ENCODE measurements at regions not wholly inside any gene's neighbourhood (a gene's known extent, or its start where the extent isn't known, plus 50 kb on each side); places are given as distances from the start of the nearest gene placed in this dataset.

- BruUV-seq (replicated peaks), result no TSS peak
- in situ Hi-C loops (cut with MboI) (no loop called here), intact Hi-C loops (cut with micrococcal nuclease; ENCODE audit: unreplicated experiment) (no loop called here)
- no peak overlapping the region for H3K27ac ChIP-seq (ENCODE audit: control insufficient read depth, insufficient read depth)
- H4K20me1 ChIP-seq (ENCODE audit: control insufficient read depth, insufficient read depth), result no peaks in the 10 kb centered on the region
- H3K4me2 ChIP-seq (ENCODE audit: control insufficient read depth, insufficient read depth), result no peak overlapping the region
- H2AFZ ChIP-seq (ENCODE audit: control insufficient read depth, low read depth, low read length), result no peak overlapping the region
- H3K4me1 ChIP-seq (ENCODE audit: control insufficient read depth, insufficient read depth, low read length), result no peaks in the 10 kb centered on the region
- no peaks in the 10 kb centered on the region for H3K27me3 ChIP-seq (replicated peaks in 1 of 2; ENCODE audit: control insufficient read depth in 2 of 2, insufficient read depth in 2 of 2, low read length in 1 of 2)
- POLR2A ChIA-PET, result no interaction called here
- SMC1A ChIA-PET (ENCODE audit: uncharacterized antibody, unreplicated experiment), result no interaction called here
- H3K9ac ChIP-seq (ENCODE audit: control insufficient read depth, insufficient read depth, low read length), result no peak overlapping the region
- no peaks in the 10 kb centered on the region for H3K36me3 ChIP-seq (ENCODE audit: control insufficient read depth in 2 of 2, insufficient read depth in 2 of 2, low read length in 1 of 2)
- FAIRE-seq (no peak), DNase-seq (ENCODE audit: low read depth, low spot score) (no peak), ATAC-seq (no peak; the same call in 2 of the 3 replicates)
- no peaks in the 10 kb centered on the region for H3K9me3 ChIP-seq (replicated peaks; ENCODE audit: control insufficient read depth, insufficient read depth, low read length)
- CTCF ChIA-PET, result interaction anchor here (1.4 kb wide), 1 partner anchor 14 kb away, joined by 4 read pairs; no protein-coding TSS in a partner anchor
- 0% methylated on average over 3 of the region's 3 CpGs for WGBS (ENCODE audit: insufficient coverage, insufficient replicate concordance, low lambda C conversion rate, missing lambda C conversion rate)
- no peaks in the 10 kb centered on the region for H3K79me2 ChIP-seq (ENCODE audit: control insufficient read depth, insufficient read depth, low read length)
- no peak overlapping the region for H3K4me3 ChIP-seq
- RAD21 ChIA-PET (ENCODE audit: unreplicated experiment), result no interaction called here
- TF ChIP-seq NR2C1 (IDR thresholded peaks at IDR 0.05), result no peak
- no peak for TF ChIP-seq MTA2 (IDR thresholded peaks at IDR 0.05; ENCODE audit: low read depth)
- no peak for TF ChIP-seq SREBF2 (IDR thresholded peaks at IDR 0.05; ENCODE audit: low read length)
- TF ChIP-seq RELB (IDR thresholded peaks at IDR 0.05; ENCODE audit: low read depth), result no peak
- no peak for TF ChIP-seq HSF1 (IDR thresholded peaks at IDR 0.05; ENCODE audit: low read depth, low read length)
- TF ChIP-seq TCF7 (IDR thresholded peaks at IDR 0.05; ENCODE audit: borderline replicate concordance), result no peak
- TF ChIP-seq CBX5 (IDR thresholded peaks at IDR 0.05; ENCODE audit: low read depth), result no peak
- no peak for TF ChIP-seq USF1 (IDR thresholded peaks at IDR 0.05; ENCODE audit: borderline replicate concordance, extremely low read length, insufficient read depth, low read depth, low read length)
- TF ChIP-seq ATF7 (IDR thresholded peaks at IDR 0.05; ENCODE audit: low read depth), result no peak
- TF ChIP-seq POU2F2 (IDR thresholded peaks at IDR 0.05; ENCODE audit: borderline replicate concordance, low read depth, low read length), result no peak
- TF ChIP-seq MYB (IDR thresholded peaks at IDR 0.05; ENCODE audit: borderline replicate concordance, low read depth, low read length), result no peak
- TF ChIP-seq NKRF (conservative IDR thresholded peaks at IDR 0.05), result no peak
- TF ChIP-seq ZBTB4 (CRISPR knock-in tag; IDR thresholded peaks at IDR 0.05), result no peak
- TF ChIP-seq CEBPB (IDR thresholded peaks at IDR 0.05; ENCODE audit: borderline replicate concordance in 1 of 2, low read depth in 2 of 2, low read length in 2 of 2), result no peak
- TF ChIP-seq IRF4 (IDR thresholded peaks at IDR 0.05; ENCODE audit: low read depth, low read length), result no peak
- TF ChIP-seq SIX5 (IDR thresholded peaks at IDR 0.05; ENCODE audit: low read depth, low read length, severe bottlenecking), result no peak
Observed at GRCh38 chr6:126698732-126699240, 358.9 kb downstream of the CENPW start.

Data from GM12878 (cell line).